Endothelial cell of umbilical vein (primary cell): ENCODE measurements at regions not wholly inside any gene's neighbourhood (a gene's known extent, or its start where the extent isn't known, plus 50 kb on each side); places are given as distances from the start of the nearest gene placed in this dataset.

Experiments used
- BruUV-seq: library from RNA; stranded (reverse); fragments of 400-500 nt; replicated peaks from 2 replicates; lab custom pipeline; 2021; lab: Mats Ljungman, UMichigan
- CTCF ChIA-PET: fragments of 300-600, 350-600 bp; sonication (Branson Sonifier 250); formaldehyde crosslinking; loops from one replicate; lab custom pipeline; 2021; ENCODE audit warnings: antibody characterized with exemption, inconsistent platforms; lab: Charles Lee
- POLR2A ChIA-PET: fragments of 300-600, 350-600 bp; sonication (Branson Sonifier 250); formaldehyde crosslinking; loops from one replicate; lab custom pipeline; 2021; ENCODE audit warnings: antibody characterized with exemption, inconsistent platforms; lab: Charles Lee
- DNase-seq: peaks from one replicate; pipeline ENCODE4 v3.0.0-alpha.2; 2011; ENCODE audit warnings: low read depth, low spot score
- FAIRE-seq: peaks from 2 replicates; lab custom pipeline; 2011; peaks lifted over from hg19 to GRCh38; lab: Jason Lieb, UNC
- H2AFZ ChIP-seq: 2 replicates; pipeline ENCODE4 v1.6.0; 2012; ENCODE audit warnings: low read depth, low read length, control low read depth, inconsistent platforms
- H3K27ac ChIP-seq: 2 replicates; pipeline ENCODE4 v1.5.1; 2011; ENCODE audit warnings: low read depth, mild to moderate bottlenecking, control low read depth, low read length, moderate library complexity; ENCODE audit not compliant: insufficient read depth
- H3K27me3 ChIP-seq, 2 experiments: 2 replicates each; pipeline versions ENCODE4 v1.6.0 to v1.6.1; 2011; ENCODE audit warnings: low read length in 2 of 2, mixed read lengths in 1 of 2; ENCODE audit not compliant: control insufficient read depth in 2 of 2, insufficient read depth in 2 of 2
- H3K36me3 ChIP-seq, 2 experiments: 2 replicates in 1 of 2; 3 replicates in 1 of 2; pipeline ENCODE4 v1.5.1; 2011; ENCODE audit warnings: low read length in 2 of 2, mild to moderate bottlenecking in 1 of 2, moderate library complexity in 1 of 2; ENCODE audit not compliant: control insufficient read depth in 2 of 2, insufficient read depth in 2 of 2; ENCODE audit errors: extremely low read depth in 1 of 2
- H3K4me1 ChIP-seq: 3 replicates; pipeline ENCODE4 v1.5.1; 2011; ENCODE audit warnings: mild to moderate bottlenecking, low read length; ENCODE audit not compliant: control insufficient read depth, insufficient read depth; ENCODE audit errors: extremely low read depth
- H3K4me2 ChIP-seq: 2 replicates; pipeline ENCODE4 v1.6.1; 2011; ENCODE audit warnings: low read length, control low read depth, mixed read lengths; ENCODE audit not compliant: insufficient read depth
- H3K4me3 ChIP-seq, 3 experiments: fragments of 200-600 bp in 1 of 3; sonication (generic), shearing (Covaris generic) in 1 of 3; replicated peaks in 1 of 3; 2 replicates each; pipeline ENCODE4 v1.5.1; 2011 to 2016; ENCODE audit warnings: control low read depth in 3 of 3, low read length in 3 of 3, mild to moderate bottlenecking in 2 of 3, inconsistent platforms in 1 of 3, low read depth in 1 of 3, moderate library complexity in 1 of 3; ENCODE audit not compliant: insufficient read depth in 1 of 3
- H3K79me2 ChIP-seq: 2 replicates; pipeline ENCODE4 v1.6.0; 2012; ENCODE audit warnings: low read length, inconsistent platforms; ENCODE audit not compliant: control insufficient read depth, insufficient read depth
- H3K9ac ChIP-seq: replicated peaks from 2 replicates; pipeline ENCODE3; 2011; ENCODE audit warnings: low read length, control low read depth; ENCODE audit not compliant: insufficient read depth; ENCODE audit errors: extremely low read depth
- H3K9me1 ChIP-seq: replicated peaks from 3 replicates; pipeline ENCODE4 v1.6.0; 2011; ENCODE audit warnings: mild to moderate bottlenecking, low read length; ENCODE audit not compliant: control insufficient read depth, insufficient read depth; ENCODE audit errors: extremely low read depth
- H3K9me3 ChIP-seq: replicated peaks from 2 replicates; pipeline ENCODE4 v1.5.1; 2012; ENCODE audit warnings: low read length, inconsistent platforms; ENCODE audit not compliant: control insufficient read depth, insufficient read depth
- H4K20me1 ChIP-seq: replicated peaks from 2 replicates; pipeline ENCODE3; 2011; ENCODE audit warnings: mild to moderate bottlenecking, low read length; ENCODE audit not compliant: control insufficient read depth, insufficient read depth; ENCODE audit errors: extremely low read depth
- CTCF ChIP-seq, 2 donors: IDR thresholded peaks; 1 replicate in 1 of 2; 2 replicates in 1 of 2; pipeline ENCODE4 v1.5.1; 2011; ENCODE audit warnings: low read length in 2 of 2, mild to moderate bottlenecking in 2 of 2, moderate library complexity in 2 of 2, control low read depth in 1 of 2, inconsistent platforms in 1 of 2, low read depth in 1 of 2; ENCODE audit not compliant: insufficient read depth in 1 of 2; ENCODE audit errors: extremely low read depth in 1 of 2
- EZH2 ChIP-seq: IDR thresholded peaks from 2 replicates; pipeline ENCODE4 v1.6.1; 2012; ENCODE audit warnings: borderline replicate concordance, low read depth, mild to moderate bottlenecking, moderate library complexity, low read length, inconsistent platforms; ENCODE audit not compliant: severe bottlenecking
- FOS ChIP-seq: IDR thresholded peaks from 2 replicates; pipeline ENCODE4 v1.6.1; 2011; ENCODE audit warnings: mild to moderate bottlenecking, low read length, moderate library complexity, borderline replicate concordance; ENCODE audit not compliant: insufficient read depth
- GATA2 ChIP-seq: IDR thresholded peaks from 2 replicates; pipeline ENCODE4 v1.7.0; 2011; ENCODE audit warnings: low read depth, mild to moderate bottlenecking, moderate library complexity, mixed read lengths, low read length; ENCODE audit not compliant: insufficient read length, insufficient read depth
- JUN ChIP-seq: IDR thresholded peaks from 2 replicates; pipeline ENCODE4 v1.6.1; 2011; ENCODE audit warnings: borderline replicate concordance, low read depth; ENCODE audit not compliant: insufficient read length, insufficient read depth
- MYC ChIP-seq: IDR thresholded peaks from one replicate; pipeline ENCODE4 v1.6.1; 2011; ENCODE audit warnings: mild to moderate bottlenecking, low read depth, low read length
- POLR2A ChIP-seq: IDR thresholded peaks from 2 replicates; pipeline ENCODE4 v1.6.1; 2012; ENCODE audit warnings: low read depth, mild to moderate bottlenecking, control low read depth, low read length
- dilution Hi-C: fragments of 300-500 bp; cut with MboI; formaldehyde crosslinking; loops from one replicate; pipeline ENCODE4 v1.15.0; 2019; ENCODE audit warnings: low sequenced_read_pairs; ENCODE audit not compliant: extremely low pct_ligation_motif_present
- intact Hi-C: fragments of 100-400 bp; cut with micrococcal nuclease; formaldehyde crosslinking; loops from one replicate; pipeline ENCODE4 v1.10.0; 2022
- TF ChIP-seq, protein P1 (sequence below): IDR thresholded peaks from 2 replicates; pipeline ENCODE4 v1.6.1; 2011; ENCODE audit not compliant: insufficient read depth, insufficient read length

GRCh38 chr11:133679896-133680295 is 147.6 kb upstream of the OPCML start:
- no peak overlapping the region for H3K4me2 ChIP-seq
- no peak overlapping the region for H2AFZ ChIP-seq
- H3K27me3 ChIP-seq: no peaks in the 10 kb centered on the region
- FAIRE-seq: no peak
- H3K9me3 ChIP-seq: peaks cover 2% of the 10 kb centered on the region
- H3K9ac ChIP-seq: no peak overlapping the region
- intact Hi-C loops (no loop called here), dilution Hi-C loops (no loop called here)
- no peak overlapping the region for H3K27ac ChIP-seq
- H3K4me1 ChIP-seq: no peaks in the 10 kb centered on the region
- H3K9me1 ChIP-seq: no peaks in the 10 kb centered on the region
- no peaks in the 10 kb centered on the region for H3K79me2 ChIP-seq
- H3K36me3 ChIP-seq: no peaks in the 10 kb centered on the region
- no peak for DNase-seq
- H4K20me1 ChIP-seq: no peaks in the 10 kb centered on the region
- CTCF ChIA-PET: no interaction called here
- H3K4me3 ChIP-seq: no peak overlapping the region
- BruUV-seq: no TSS peak
- no peak for TF ChIP-seq GATA2
- no peak for TF ChIP-seq JUN
- no peak for TF ChIP-seq MYC
- TF ChIP-seq EZH2: no peak
- no peak for TF ChIP-seq FOS
- TF ChIP-seq, protein P1, sequence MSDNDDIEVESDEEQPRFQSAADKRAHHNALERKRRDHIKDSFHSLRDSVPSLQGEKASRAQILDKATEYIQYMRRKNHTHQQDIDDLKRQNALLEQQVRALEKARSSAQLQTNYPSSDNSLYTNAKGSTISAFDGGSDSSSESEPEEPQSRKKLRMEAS: no peak
- TF ChIP-seq CTCF (IDR thresholded peaks at IDR 0.05; ENCODE audit: extremely low read depth in 1 of 2, insufficient read depth in 1 of 2, low read depth in 1 of 2, low read length in 2 of 2): no peak
- TF ChIP-seq POLR2A: no peak
- POLR2A ChIA-PET: no interaction called here
